LNCaP clone FGC (cell line): ENCODE measurements at regions not wholly inside any gene's neighbourhood (a gene's known extent, or its start where the extent isn't known, plus 50 kb on each side); places are given as distances from the start of the nearest gene placed in this dataset.
"Not testable (repeated sequence)": the region's sequence is repeated elsewhere in the genome, so short reads cannot be mapped to it uniquely, and the experiment has no call there.

Experiments
- DNase-seq: peaks from one replicate; pipeline ENCODE4 v3.0.0-alpha.2; 2011; ENCODE audit warnings: low read depth
- H3K4me3 ChIP-seq: 2 replicates; pipeline ENCODE4 v1.5.1; 2011; ENCODE audit warnings: mild to moderate bottlenecking, low read depth, low read length, control low read depth
- TF ChIP-seq, protein P1 (sequence below): IDR thresholded peaks from 2 replicates; pipeline ENCODE4 v1.5.1; 2012; ENCODE audit warnings: mild to moderate bottlenecking; ENCODE audit not compliant: control insufficient read depth, insufficient read depth; ENCODE audit errors: extremely low read depth

DNA sequence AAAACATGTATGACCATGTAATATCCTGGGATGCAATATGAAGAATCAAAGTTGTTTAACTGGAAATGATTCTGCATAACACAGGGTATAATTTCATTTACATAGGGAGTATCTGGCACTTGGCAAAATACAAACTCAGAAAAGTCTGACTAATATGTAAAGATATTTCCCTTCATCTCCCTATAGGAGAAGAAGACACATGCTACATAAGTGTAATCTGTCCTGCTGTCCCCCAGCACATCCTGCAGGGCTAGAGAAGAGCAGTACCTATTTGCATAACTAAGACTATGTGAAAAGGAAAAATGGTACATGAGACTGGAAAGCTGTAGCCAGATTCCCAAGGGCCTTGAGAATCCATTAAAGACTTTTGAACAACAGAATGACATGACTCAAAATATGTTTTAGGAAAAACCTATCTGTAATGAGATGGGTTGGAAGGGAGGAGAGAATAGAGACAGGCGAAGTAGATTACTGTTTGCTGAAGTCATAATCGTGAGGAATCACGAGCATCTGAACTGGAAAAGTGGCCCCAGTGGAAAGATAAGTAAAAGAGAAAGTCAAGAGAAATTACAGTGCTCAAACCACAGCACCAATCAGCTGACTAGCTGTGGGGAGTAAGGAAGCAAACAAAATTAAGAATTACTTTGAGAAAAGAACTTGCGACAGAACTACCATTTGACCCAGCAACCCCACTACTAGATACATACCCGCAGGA, 155.1 kb upstream of the HMGA2 start:
- no peak overlapping the region for H3K4me3 ChIP-seq
- no peak for DNase-seq
- TF ChIP-seq, protein P1, sequence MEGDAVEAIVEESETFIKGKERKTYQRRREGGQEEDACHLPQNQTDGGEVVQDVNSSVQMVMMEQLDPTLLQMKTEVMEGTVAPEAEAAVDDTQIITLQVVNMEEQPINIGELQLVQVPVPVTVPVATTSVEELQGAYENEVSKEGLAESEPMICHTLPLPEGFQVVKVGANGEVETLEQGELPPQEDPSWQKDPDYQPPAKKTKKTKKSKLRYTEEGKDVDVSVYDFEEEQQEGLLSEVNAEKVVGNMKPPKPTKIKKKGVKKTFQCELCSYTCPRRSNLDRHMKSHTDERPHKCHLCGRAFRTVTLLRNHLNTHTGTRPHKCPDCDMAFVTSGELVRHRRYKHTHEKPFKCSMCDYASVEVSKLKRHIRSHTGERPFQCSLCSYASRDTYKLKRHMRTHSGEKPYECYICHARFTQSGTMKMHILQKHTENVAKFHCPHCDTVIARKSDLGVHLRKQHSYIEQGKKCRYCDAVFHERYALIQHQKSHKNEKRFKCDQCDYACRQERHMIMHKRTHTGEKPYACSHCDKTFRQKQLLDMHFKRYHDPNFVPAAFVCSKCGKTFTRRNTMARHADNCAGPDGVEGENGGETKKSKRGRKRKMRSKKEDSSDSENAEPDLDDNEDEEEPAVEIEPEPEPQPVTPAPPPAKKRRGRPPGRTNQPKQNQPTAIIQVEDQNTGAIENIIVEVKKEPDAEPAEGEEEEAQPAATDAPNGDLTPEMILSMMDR, result no peak

DNA sequence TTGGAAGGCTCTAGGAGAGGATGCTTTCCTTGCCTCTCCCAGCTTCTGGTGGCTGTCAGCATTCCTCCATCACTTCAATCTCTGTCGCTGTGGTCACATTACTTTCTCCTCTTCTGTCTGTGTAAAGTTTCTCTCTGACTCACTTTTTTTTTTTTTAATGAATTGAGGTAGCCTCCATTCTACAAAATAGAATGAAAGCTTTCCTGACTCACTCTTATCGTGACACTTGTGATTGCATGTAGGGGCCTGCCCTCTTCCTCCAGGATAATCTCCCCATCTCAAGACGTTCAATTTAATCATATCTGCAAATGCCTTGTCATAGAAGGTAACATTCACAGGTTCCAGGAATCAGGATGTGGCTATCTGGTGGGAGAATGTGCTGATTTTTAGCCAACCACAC, 153.5 kb upstream of the HMGA2 start:
- TF ChIP-seq, protein P1, result no peak
- no peak overlapping the region for H3K4me3 ChIP-seq
- DNase-seq, result no peak

DNA sequence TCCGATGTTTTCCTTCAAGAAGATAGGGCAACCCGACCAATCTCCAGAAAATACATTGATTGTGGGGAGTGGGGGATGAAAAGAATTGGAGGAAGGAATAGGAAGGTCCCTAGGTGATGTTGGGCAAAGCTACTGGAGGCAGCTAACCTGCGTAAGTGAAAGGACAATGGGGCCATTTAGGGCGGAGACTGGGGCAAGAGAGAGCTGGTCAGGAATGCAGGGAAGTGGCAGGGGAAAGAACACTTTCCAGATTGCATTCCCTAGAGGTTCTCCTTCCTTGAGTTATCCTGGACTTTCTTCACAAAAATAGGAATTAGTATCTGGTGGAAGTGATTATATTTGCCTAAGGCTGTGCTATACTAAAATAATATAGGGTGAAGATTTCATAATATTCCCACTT, 151.8 kb upstream of the HMGA2 start:
- TF ChIP-seq, protein P1, result no peak
- no peak overlapping the region for H3K4me3 ChIP-seq
- DNase-seq, result no peak

DNA sequence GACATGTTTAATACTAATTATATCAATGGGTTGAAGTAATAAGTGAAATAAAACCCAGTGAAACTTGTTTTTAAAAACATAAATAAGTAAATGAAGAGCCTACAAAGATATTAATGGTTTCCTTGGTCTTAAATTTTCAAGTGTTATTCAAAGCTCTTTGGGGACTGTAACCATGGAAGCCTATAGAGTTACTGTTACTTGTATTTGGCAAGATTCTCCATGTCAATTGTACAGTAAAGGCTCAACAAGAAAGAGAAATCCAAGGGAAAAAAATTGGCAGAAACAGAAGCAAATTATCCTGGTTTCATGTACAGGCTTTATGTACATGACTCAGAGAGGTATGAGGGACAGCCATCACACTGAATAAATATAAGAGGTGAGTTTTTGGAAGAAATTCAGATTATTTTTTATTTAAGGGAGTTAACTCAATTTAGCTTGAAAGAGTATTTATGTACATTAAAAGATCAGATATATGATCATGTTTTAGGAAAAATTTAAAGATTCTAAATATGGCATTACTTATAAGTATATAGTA, 151.1 kb upstream of the HMGA2 start:
- TF ChIP-seq, protein P1, result no peak
- H3K4me3 ChIP-seq, result no peak overlapping the region
- DNase-seq, result no peak

DNA sequence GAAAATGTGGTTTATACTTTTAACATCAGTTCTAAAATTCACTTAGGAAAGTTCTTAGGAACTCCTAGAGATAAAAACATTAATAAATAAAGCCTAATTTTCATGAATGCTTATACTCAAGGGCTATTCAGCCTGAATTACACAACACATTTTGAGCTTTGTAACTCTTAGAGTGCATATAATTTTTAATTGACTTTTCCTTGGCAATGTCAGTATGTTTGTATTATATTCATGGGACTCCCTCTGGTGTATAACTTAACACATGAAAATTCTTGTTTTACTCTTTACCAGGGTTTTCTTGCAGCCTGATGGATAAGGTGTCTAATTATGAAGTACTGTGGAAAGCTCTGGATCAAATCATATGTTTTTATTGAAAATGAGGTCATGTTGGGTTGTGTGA, 150.6 kb upstream of the HMGA2 start:
- no peak for DNase-seq
- H3K4me3 ChIP-seq, result no peak overlapping the region
- TF ChIP-seq, protein P1, result peak; percentile 38

DNA sequence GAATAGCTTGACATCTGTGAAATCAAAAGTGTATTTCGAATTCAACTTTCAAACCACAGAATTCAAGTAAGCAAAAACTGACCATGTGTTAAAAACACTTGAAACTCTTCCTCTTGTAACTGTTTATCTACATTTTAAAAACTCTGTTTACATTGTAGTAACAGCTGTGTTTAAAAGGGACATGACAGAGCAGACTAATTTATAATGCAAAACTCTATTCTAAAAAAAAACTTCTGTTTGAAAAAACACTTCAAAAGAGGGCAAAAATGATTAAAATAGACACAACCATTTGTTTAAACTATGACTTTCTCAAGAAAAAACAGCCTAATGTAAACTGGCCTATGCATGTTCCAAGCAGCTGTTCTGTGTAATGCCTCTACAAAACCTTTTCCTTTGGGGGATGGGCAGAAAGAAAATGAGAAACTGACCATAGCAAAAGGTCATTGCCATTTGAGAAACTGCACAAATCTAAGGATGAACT, 149.1 kb upstream of the HMGA2 start:
- TF ChIP-seq, protein P1, result no peak
- DNase-seq, result no peak
- H3K4me3 ChIP-seq, result no peak overlapping the region

DNA sequence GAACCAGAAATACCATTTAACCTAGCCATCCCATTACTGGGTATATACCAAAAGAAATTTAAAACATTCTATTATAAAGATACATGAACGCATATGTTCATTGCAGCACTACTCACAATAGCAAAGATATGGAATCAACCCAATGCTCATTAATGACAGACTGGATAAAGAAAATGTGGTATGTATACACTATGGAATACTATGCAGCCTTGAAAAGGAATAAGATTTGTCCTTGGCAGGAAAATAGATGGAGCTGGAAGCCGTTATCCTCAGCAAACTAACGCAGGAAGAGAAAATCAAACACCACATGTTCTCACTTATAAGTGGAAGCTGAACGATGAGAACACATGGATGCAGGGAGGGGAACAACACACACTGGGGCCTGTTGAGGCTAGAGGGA, 146.1 kb upstream of the HMGA2 start:
- H3K4me3 ChIP-seq, DNase-seq: not testable (repeated sequence)
